ENCODE measurements at regions not wholly inside any gene's neighbourhood (a gene's known extent, or its start where the extent isn't known, plus 50 kb on each side); places are given as distances from the start of the nearest gene placed in this dataset.
"Not testable (repeated sequence)": the region's sequence is repeated elsewhere in the genome, so short reads cannot be mapped to it uniquely, and the experiment has no call there.

GRCh38 chr19:27844261-27844660 is 1368.7 kb downstream of the UQCRFS1 start:
- DNase-seq (ENCODE audit: low spot score) = no peak

- no peak for DNase-seq (ENCODE audit: low spot score)
These were observed 1369.1 kb downstream of the UQCRFS1 start for GRCh38 chr19:27843861-27844260.

GRCh38 chr19:27833031-27833430 is 1379.9 kb downstream of the UQCRFS1 start:
- no peak for DNase-seq (ENCODE audit: low spot score)

- DNase-seq (ENCODE audit: low spot score) = no peak
These were observed 1384.1 kb downstream of the UQCRFS1 start for GRCh38 chr19:27828829-27829228.

- no peak for DNase-seq (ENCODE audit: low spot score)
These were observed 1388.8 kb downstream of the UQCRFS1 start for GRCh38 chr19:27824108-27824507.

- DNase-seq (ENCODE audit: low spot score) = no peak
These were observed 1390.6 kb downstream of the UQCRFS1 start for GRCh38 chr19:27822336-27822735.

- no peak for DNase-seq (ENCODE audit: low spot score)
These were observed 1391.4 kb downstream of the UQCRFS1 start for GRCh38 chr19:27821418-27822018.

- DNase-seq (ENCODE audit: low spot score) = no peak
These were observed 1397.0 kb downstream of the UQCRFS1 start for GRCh38 chr19:27815985-27816384.

- not testable (repeated sequence) for DNase-seq (ENCODE audit: low spot score)
These were observed 1398.1 kb downstream of the UQCRFS1 start for GRCh38 chr19:27814834-27815233.

- DNase-seq (ENCODE audit: low spot score) = not testable (repeated sequence)
These were observed 1398.7 kb downstream of the UQCRFS1 start for GRCh38 chr19:27814274-27814673.

- DNase-seq (ENCODE audit: low spot score) = no peak
These were observed 1406.4 kb downstream of the UQCRFS1 start for GRCh38 chr19:27806471-27807070.

GRCh38 chr19:27805848-27806247 is 1407.1 kb downstream of the UQCRFS1 start:
- no peak for DNase-seq (ENCODE audit: low spot score)

- not testable (repeated sequence) for DNase-seq (ENCODE audit: low spot score)
These were observed 1410.7 kb downstream of the UQCRFS1 start for GRCh38 chr19:27802293-27802692.

GRCh38 chr19:27796540-27796939 is 1416.4 kb downstream of the UQCRFS1 start:
- no peak for DNase-seq (ENCODE audit: low spot score)

GRCh38 chr19:27796073-27796472 is 1416.9 kb downstream of the UQCRFS1 start:
- DNase-seq (ENCODE audit: low spot score) = no peak

- no peak for DNase-seq (ENCODE audit: low spot score)
These were observed 1417.6 kb downstream of the UQCRFS1 start for GRCh38 chr19:27795369-27795768.

- DNase-seq (ENCODE audit: low spot score) = peak; percentile 55
These were observed 1418.4 kb downstream of the UQCRFS1 start for GRCh38 chr19:27794494-27795042.

GRCh38 chr19:27793644-27794493 is 1419.1 kb downstream of the UQCRFS1 start:
- DNase-seq (ENCODE audit: low spot score) = peak; percentile 87

GRCh38 chr19:27793128-27793643 is 1419.8 kb downstream of the UQCRFS1 start:
- peak; percentile 82 for DNase-seq (ENCODE audit: low spot score)

- DNase-seq (ENCODE audit: low spot score) = no peak
These were observed 1420.3 kb downstream of the UQCRFS1 start for GRCh38 chr19:27792576-27793127.

- no peak for DNase-seq (ENCODE audit: low spot score)
These were observed 1432.4 kb downstream of the UQCRFS1 start for GRCh38 chr19:27780367-27781075.

- no peak for DNase-seq (ENCODE audit: low spot score)
These were observed 1433.0 kb downstream of the UQCRFS1 start for GRCh38 chr19:27779954-27780353.

Measured in iPS-NIHi11 (cell line).